Naive thymus-derived CD4-positive, alpha-beta T cell (primary cell): ENCODE measurements at regions not wholly inside any gene's neighbourhood (a gene's known extent, or its start where the extent isn't known, plus 50 kb on each side); places are given as distances from the start of the nearest gene placed in this dataset.
"Not testable (repeated sequence)": the region's sequence is repeated elsewhere in the genome, so short reads cannot be mapped to it uniquely, and the experiment has no call there.

Source experiments
- ATAC-seq: fragments of 150-1000 bp; cut with Tn5 transposase; 2 replicates; pipeline ENCODE4 v1.10.0; 2021; ENCODE audit warnings: mild to moderate bottlenecking, moderate library complexity
- CTCF ChIA-PET: fragments of 350-600 bp; sonication (Branson Sonifier 250); formaldehyde crosslinking; loops from one replicate; lab custom pipeline; 2021; ENCODE audit warnings: antibody characterized with exemption; lab: Charles Lee
- POLR2A ChIA-PET: fragments of 350-600 bp; sonication (Branson Sonifier 250); formaldehyde crosslinking; loops from one replicate; lab custom pipeline; 2021; ENCODE audit warnings: antibody characterized with exemption, inconsistent platforms; lab: Charles Lee
- DNase-seq, 9 donors: peaks; one replicate each; pipeline versions ENCODE4 v3.0.0 to v3.0.0-alpha.2; 2020 to 2022; ENCODE audit warnings: mixed read lengths in 1 of 9
- H3K27ac ChIP-seq: one replicate; pipeline ENCODE4 v1.7.0; 2013; ENCODE audit warnings: mild to moderate bottlenecking, low read depth, low read length, moderate library complexity
- H3K27me3 ChIP-seq, 2 donors: one replicate each; pipeline ENCODE4 v1.7.0; 2013; ENCODE audit warnings: low read length in 2 of 2, mild to moderate bottlenecking in 2 of 2, moderate library complexity in 2 of 2; ENCODE audit not compliant: control insufficient read depth in 2 of 2, insufficient read depth in 2 of 2
- H3K36me3 ChIP-seq, 3 experiments: 1 replicate in 2 of 3; 2 replicates in 1 of 3; pipeline ENCODE4 v1.7.0; 2013; ENCODE audit warnings: low read length in 3 of 3, mild to moderate bottlenecking in 3 of 3, moderate library complexity in 1 of 3; ENCODE audit not compliant: insufficient read depth in 3 of 3, control insufficient read depth in 2 of 3
- H3K4me1 ChIP-seq, 2 donors: one replicate each; pipeline ENCODE4 v1.7.0; 2013; ENCODE audit warnings: low read length in 2 of 2, mild to moderate bottlenecking in 2 of 2, moderate library complexity in 1 of 2; ENCODE audit not compliant: control insufficient read depth in 2 of 2, insufficient read depth in 2 of 2
- H3K4me3 ChIP-seq: 2 replicates; pipeline ENCODE4 v1.7.0; 2013; ENCODE audit warnings: mild to moderate bottlenecking, low read length
- H3K9me3 ChIP-seq, 3 experiments: 1 replicate in 2 of 3; 2 replicates in 1 of 3; pipeline ENCODE4 v1.7.0; 2013; ENCODE audit warnings: low read length in 3 of 3; ENCODE audit not compliant: control insufficient read depth in 2 of 3
- H3K27ac Mint-ChIP-seq, 9 donors: one replicate each; pipeline ENCODE4 v1.8.0; 2020 to 2022; ENCODE audit warnings: mixed read lengths in 9 of 9, mild to moderate bottlenecking in 8 of 9, moderate library complexity in 5 of 9, inconsistent platforms in 2 of 9
- H3K27me3 Mint-ChIP-seq, 5 donors: one replicate each; pipeline ENCODE4 v1.8.0; 2021 to 2022; ENCODE audit warnings: mixed read lengths in 5 of 5, mild to moderate bottlenecking in 1 of 5
- H3K36me3 Mint-ChIP-seq, 5 donors: one replicate each; pipeline ENCODE4 v1.8.0; 2020 to 2022; ENCODE audit warnings: mixed read lengths in 5 of 5, mild to moderate bottlenecking in 3 of 5, inconsistent platforms in 1 of 5
- H3K4me1 Mint-ChIP-seq, 7 donors: one replicate each; pipeline ENCODE4 v1.8.0; 2020 to 2022; ENCODE audit warnings: mixed read lengths in 7 of 7, mild to moderate bottlenecking in 3 of 7, inconsistent platforms in 1 of 7
- H3K4me3 Mint-ChIP-seq, 10 donors: one replicate each; pipeline ENCODE4 v1.8.0; 2020 to 2022; ENCODE audit warnings: mild to moderate bottlenecking in 10 of 10, mixed read lengths in 10 of 10, moderate library complexity in 6 of 10, inconsistent platforms in 2 of 10
- H3K9me3 Mint-ChIP-seq, 11 donors: one replicate each; pipeline ENCODE4 v1.8.0; 2020 to 2022; ENCODE audit warnings: mixed read lengths in 11 of 11, mild to moderate bottlenecking in 4 of 11, inconsistent platforms in 1 of 11, moderate library complexity in 1 of 11
- intact Hi-C, 2 donors: fragments of 100-400 bp; cut with micrococcal nuclease; formaldehyde crosslinking; loops; one replicate each; pipeline ENCODE4 v1.15.1; 2023

DNA sequence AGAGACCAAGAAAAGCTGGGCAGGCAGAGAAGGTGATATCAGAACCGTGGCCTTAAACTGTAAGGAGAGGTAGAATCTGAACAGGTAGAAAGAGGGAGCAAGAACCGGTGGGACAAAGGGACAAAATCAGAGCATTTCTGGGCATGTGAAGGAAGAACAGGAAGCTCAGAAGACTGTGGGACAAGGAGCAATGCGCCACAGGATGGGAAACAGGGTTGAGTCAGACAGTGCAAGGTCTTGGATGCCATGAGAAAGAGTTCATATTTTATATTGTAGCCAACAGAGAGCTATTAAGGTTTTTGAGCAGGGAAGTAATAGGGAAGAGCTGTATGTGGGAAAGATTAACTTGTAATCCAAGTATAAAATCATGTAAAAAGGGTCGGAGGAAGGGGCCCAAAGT is 106.4 kb upstream of the UGP2 start:
- no peak overlapping the region for H3K27ac Mint-ChIP-seq
- no peak overlapping the region for H3K27ac ChIP-seq
- ATAC-seq (no peak), DNase-seq (no peak)
- no peaks in the 10 kb centered on the region for H3K36me3 ChIP-seq
- no peaks in the 10 kb centered on the region for H3K4me1 Mint-ChIP-seq
- H3K36me3 Mint-ChIP-seq, result no peaks in the 10 kb centered on the region
- H3K9me3 Mint-ChIP-seq, result peaks cover 0 to 3% (median 0%) of the 10 kb centered on the region in 11 donors
- intact Hi-C loops, result no loop called here
- ChIA-PET CTCF (no interaction called here), POLR2A (no interaction called here)
- no peaks in the 10 kb centered on the region for H3K4me1 ChIP-seq
- H3K4me3 ChIP-seq, result no peak overlapping the region
- no peaks in the 10 kb centered on the region for H3K27me3 ChIP-seq
- H3K4me3 Mint-ChIP-seq, result no peak overlapping the region
- peaks cover 0 to 10% (median 5%) of the 10 kb centered on the region in 5 donors for H3K27me3 Mint-ChIP-seq
- no peaks in the 10 kb centered on the region for H3K9me3 ChIP-seq

DNA sequence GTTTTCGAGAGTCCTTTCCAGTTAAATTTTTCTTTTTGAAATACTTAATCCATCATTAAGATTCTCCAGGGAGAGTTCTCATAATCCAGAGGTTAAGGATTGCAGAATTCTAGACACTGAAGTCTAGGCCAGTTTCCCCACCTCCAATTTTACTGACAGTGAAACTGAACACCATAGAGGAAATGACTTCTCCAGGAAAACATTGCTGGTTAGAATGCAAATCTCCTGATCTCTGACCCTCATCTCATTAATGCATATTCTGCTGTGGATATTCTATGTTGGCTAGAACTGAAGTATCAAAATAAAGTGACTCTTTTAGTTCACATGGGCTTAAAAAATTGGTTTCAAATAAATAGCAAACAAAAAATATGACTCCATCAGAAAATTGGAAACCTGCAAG is 105.8 kb upstream of the UGP2 start:
- H3K4me3 ChIP-seq, result no peak overlapping the region
- no peak overlapping the region for H3K27ac Mint-ChIP-seq
- H3K36me3 ChIP-seq, result no peaks in the 10 kb centered on the region
- H3K27me3 ChIP-seq, result no peaks in the 10 kb centered on the region
- ATAC-seq (no peak), DNase-seq (no peak)
- ChIA-PET CTCF (no interaction called here), POLR2A (no interaction called here)
- intact Hi-C loops, result no loop called here
- H3K4me1 Mint-ChIP-seq, result no peaks in the 10 kb centered on the region
- no peak overlapping the region for H3K4me3 Mint-ChIP-seq
- no peaks in the 10 kb centered on the region for H3K4me1 ChIP-seq
- H3K27ac ChIP-seq, result no peak overlapping the region
- H3K36me3 Mint-ChIP-seq, result no peaks in the 10 kb centered on the region
- H3K27me3 Mint-ChIP-seq, result peaks cover 0 to 10% (median 0%) of the 10 kb centered on the region in 5 donors
- H3K9me3 ChIP-seq, result no peaks in the 10 kb centered on the region
- H3K9me3 Mint-ChIP-seq, result peaks cover 0 to 3% (median 0%) of the 10 kb centered on the region in 11 donors

- Histone ChIP-seq H3K27ac (no peak overlapping the region), H3K4me1 (no peaks in the 10 kb centered on the region), H3K9me3 (no peaks in the 10 kb centered on the region), H3K27me3 (no peaks in the 10 kb centered on the region), H3K36me3 (no peaks in the 10 kb centered on the region), H3K4me3 (no peak overlapping the region)
- Mint-ChIP-seq H3K27ac (no peak overlapping the region), H3K9me3 (peaks cover 0 to 3% (median 0%) of the 10 kb centered on the region in 11 donors), H3K36me3 (no peaks in the 10 kb centered on the region), H3K4me1 (no peaks in the 10 kb centered on the region), H3K27me3 (peaks cover 0 to 10% (median 0%) of the 10 kb centered on the region in 5 donors), H3K4me3 (no peak overlapping the region)
- DNase-seq (no peak), ATAC-seq (no peak)
- ChIA-PET POLR2A (no interaction called here), CTCF (no interaction called here)
- intact Hi-C loops, result no loop called here
Measured at GRCh38 chr2:63736354-63736753, 105.3 kb upstream of the UGP2 start.

DNA sequence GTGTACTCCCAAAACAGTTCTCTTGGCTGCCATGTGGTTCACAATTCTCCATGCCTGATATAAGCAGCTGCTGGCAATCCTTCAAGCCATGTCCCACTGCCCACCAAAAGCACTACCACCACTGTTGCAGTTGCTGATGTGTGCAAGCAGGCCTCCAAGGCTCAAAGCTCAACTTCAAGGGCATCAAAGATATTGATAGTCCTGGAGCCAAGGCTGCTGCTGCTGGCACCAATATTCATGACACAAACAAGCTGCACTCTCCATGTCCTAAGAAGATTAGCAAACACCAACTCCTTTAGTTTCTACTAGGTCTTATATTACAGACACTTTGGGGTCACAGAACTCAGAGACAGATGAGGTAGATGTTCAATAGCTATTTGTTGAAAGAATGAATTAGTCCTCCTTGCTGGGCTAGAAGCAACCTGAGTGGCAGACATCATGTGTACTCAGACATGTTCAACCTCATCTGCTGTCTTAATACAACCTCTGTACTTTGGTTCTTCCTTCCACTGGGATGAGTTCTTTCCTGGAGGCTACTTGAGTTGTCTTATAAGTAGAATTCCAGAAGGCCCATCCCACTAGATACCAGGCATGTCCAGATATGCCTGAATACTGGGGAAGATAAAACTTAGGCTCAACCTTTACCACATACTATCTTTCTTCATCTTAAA is 104.5 kb upstream of the UGP2 start:
- Histone ChIP-seq H3K9me3 (no peaks in the 10 kb centered on the region), H3K27ac (no peak overlapping the region), H3K36me3 (no peaks in the 10 kb centered on the region), H3K4me3 (no peak overlapping the region), H3K27me3 (no peaks in the 10 kb centered on the region), H3K4me1 (no peaks in the 10 kb centered on the region)
- peak overlapping the region in 1 of 9 donors; percentile 27 for H3K27ac Mint-ChIP-seq
- intact Hi-C loops, result no loop called here
- peaks cover 0 to 12% (median 0%) of the 10 kb centered on the region in 5 donors for H3K27me3 Mint-ChIP-seq
- ChIA-PET CTCF (no interaction called here), POLR2A (no interaction called here)
- peaks cover 0 to 2% (median 0%) of the 10 kb centered on the region in 7 donors for H3K4me1 Mint-ChIP-seq
- H3K36me3 Mint-ChIP-seq, result no peaks in the 10 kb centered on the region
- peaks cover 0 to 3% (median 0%) of the 10 kb centered on the region in 11 donors for H3K9me3 Mint-ChIP-seq
- ATAC-seq, result no peak
- H3K4me3 Mint-ChIP-seq, result no peak overlapping the region
- no peak for DNase-seq

DNA sequence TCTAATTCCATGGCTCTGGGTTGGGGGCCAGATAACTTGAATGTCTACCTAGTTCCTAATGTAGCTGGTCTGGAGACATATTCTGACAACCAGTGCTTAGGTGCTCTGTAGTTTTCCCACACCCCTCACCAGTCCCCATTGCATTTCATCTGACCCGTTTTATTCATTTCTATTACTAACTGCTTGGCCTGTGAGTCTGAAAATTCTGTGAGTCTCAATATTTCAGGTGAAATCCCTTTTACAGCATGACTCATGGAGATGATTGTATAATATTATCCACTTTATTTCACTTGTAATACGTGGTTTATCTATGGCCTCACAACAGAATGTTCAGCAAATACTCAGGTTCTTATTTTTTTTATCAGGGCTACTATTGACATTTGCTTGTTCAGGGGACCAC is 103.7 kb upstream of the UGP2 start:
- peaks cover 0 to 3% (median 0%) of the 10 kb centered on the region in 11 donors for H3K9me3 Mint-ChIP-seq
- DNase-seq (no peak), ATAC-seq (no peak)
- H3K27ac Mint-ChIP-seq, result no peak overlapping the region
- no peaks in the 10 kb centered on the region for H3K9me3 ChIP-seq
- no peak overlapping the region for H3K4me3 ChIP-seq
- H3K36me3 ChIP-seq, result no peaks in the 10 kb centered on the region
- no peaks in the 10 kb centered on the region for H3K4me1 ChIP-seq
- H3K27me3 ChIP-seq, result no peaks in the 10 kb centered on the region
- ChIA-PET CTCF (no interaction called here), POLR2A (no interaction called here)
- H3K27ac ChIP-seq, result no peak overlapping the region
- H3K27me3 Mint-ChIP-seq, result peaks cover 0 to 11% (median 0%) of the 10 kb centered on the region in 5 donors
- H3K36me3 Mint-ChIP-seq, result no peaks in the 10 kb centered on the region
- peaks cover 0 to 2% (median 0%) of the 10 kb centered on the region in 7 donors for H3K4me1 Mint-ChIP-seq
- intact Hi-C loops, result no loop called here
- no peak overlapping the region for H3K4me3 Mint-ChIP-seq

DNA sequence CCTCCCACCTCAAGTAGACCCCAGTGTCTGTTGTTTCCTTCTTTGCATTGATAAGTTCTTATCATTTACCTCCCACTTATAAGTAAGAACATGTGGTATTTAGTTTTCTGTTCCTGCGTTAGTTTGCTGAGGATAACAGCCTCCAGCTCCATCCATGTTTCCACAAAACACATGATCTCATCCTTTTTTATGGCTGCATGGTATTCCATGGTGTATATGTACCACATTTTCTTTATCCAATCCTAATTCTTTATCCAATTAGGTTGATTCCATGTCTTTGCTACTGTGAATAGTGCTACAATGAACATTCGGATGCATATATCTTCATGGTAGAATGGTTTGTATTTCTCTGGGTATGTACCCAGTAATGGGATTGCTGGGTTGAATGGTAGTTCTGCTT is 102.5 kb upstream of the UGP2 start:
- H3K36me3 ChIP-seq, H3K36me3 Mint-ChIP-seq, intact Hi-C loops, H3K4me3 ChIP-seq, H3K4me1 Mint-ChIP-seq, H3K27me3 ChIP-seq, H3K9me3 ChIP-seq, H3K4me1 ChIP-seq, H3K4me3 Mint-ChIP-seq, H3K27ac ChIP-seq, H3K9me3 Mint-ChIP-seq, DNase-seq, POLR2A ChIA-PET, CTCF ChIA-PET, ATAC-seq: not testable (repeated sequence)
- H3K27me3 Mint-ChIP-seq, result peaks cover 0 to 12% (median 0%) of the 10 kb centered on the region in 5 donors
- peak overlapping the region in 1 of 9 donors; percentile 14 for H3K27ac Mint-ChIP-seq

DNA sequence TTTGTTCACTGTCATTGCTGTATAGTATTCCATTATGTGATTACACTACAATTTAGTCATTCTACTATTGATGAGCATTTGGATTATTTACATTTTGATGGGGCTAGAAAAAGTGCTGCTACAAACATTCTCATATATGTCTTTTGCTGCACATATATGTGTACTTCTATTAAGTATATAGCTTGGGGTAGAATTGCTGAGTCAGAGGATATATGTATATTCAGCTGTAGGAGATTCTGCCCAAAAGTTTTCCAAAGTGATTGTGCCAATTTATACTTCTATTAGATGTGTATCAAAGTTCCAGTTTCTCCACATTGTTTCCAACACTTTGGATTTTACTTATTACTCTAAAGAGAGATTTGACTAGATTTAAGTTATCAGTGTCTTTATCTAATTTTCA is 101.7 kb upstream of the UGP2 start:
- intact Hi-C loops, result loop anchor here in 1 of 2 donors (2.0 kb wide), 1 partner anchor 121 kb away; no protein-coding TSS in a partner anchor
- Histone ChIP-seq H3K9me3 (no peaks in the 10 kb centered on the region), H3K4me3 (no peak overlapping the region), H3K27me3 (no peaks in the 10 kb centered on the region), H3K27ac (no peak overlapping the region), H3K4me1 (no peaks in the 10 kb centered on the region), H3K36me3 (no peaks in the 10 kb centered on the region)
- no peak for DNase-seq
- Mint-ChIP-seq H3K4me1 (peaks cover 0 to 2% (median 0%) of the 10 kb centered on the region in 7 donors), H3K4me3 (no peak overlapping the region), H3K27me3 (peaks cover 0 to 13% (median 0%) of the 10 kb centered on the region in 5 donors), H3K27ac (no peak overlapping the region), H3K9me3 (peaks cover 0 to 3% (median 0%) of the 10 kb centered on the region in 11 donors), H3K36me3 (no peaks in the 10 kb centered on the region)
- ChIA-PET CTCF (no interaction called here), POLR2A (no interaction called here)
- ATAC-seq, result no peak
